IMR-90 (cell line): ENCODE measurements at regions not wholly inside any gene's neighbourhood (a gene's known extent, or its start where the extent isn't known, plus 50 kb on each side); places are given as distances from the start of the nearest gene placed in this dataset.

Source experiments
- ATAC-seq: fragments of 200-7000 bp; cut with Tn5 transposase; 2 replicates; pipeline ENCODE4 v1.9.1; 2020; ENCODE audit warnings: low read depth, mild to moderate bottlenecking, moderate library complexity
- BruUV-seq: library from RNA; stranded (reverse); fragments of 400-500 nt; replicated peaks from 2 replicates; lab custom pipeline; 2021; lab: Mats Ljungman, UMichigan
- CTCF ChIA-PET: fragments of 300-600 bp; formaldehyde crosslinking; extraction: SDS; loops from one replicate; lab custom pipeline; 2021; ENCODE audit warnings: antibody characterized with exemption; lab: Yijun Ruan, JAX
- POLR2A ChIA-PET: fragments of 300-600 bp; sonication (Branson Sonifier 250); formaldehyde crosslinking; loops from one replicate; lab custom pipeline; 2022; ENCODE audit warnings: antibody characterized with exemption; ENCODE audit not compliant: unreplicated experiment; lab: Charles Lee
- DNase-seq: peaks from one replicate; pipeline ENCODE4 v3.0.0; 2013
- H2AFZ ChIP-seq: replicated peaks from 2 replicates; pipeline ENCODE3; 2013; ENCODE audit warnings: low read length, mild to moderate bottlenecking; ENCODE audit not compliant: poor library complexity
- H2AK5ac ChIP-seq: 2 replicates; pipeline ENCODE4 v1.6.1; 2013; ENCODE audit warnings: low read depth, low read length, inconsistent platforms
- H2AK9ac ChIP-seq: replicated peaks from 2 replicates; pipeline ENCODE3; 2013; ENCODE audit warnings: mild to moderate bottlenecking, low read depth, low read length, moderate library complexity; ENCODE audit not compliant: poor library complexity
- H2BK120ac ChIP-seq: 2 replicates; pipeline ENCODE4 v1.6.1; 2013; ENCODE audit warnings: low read depth, low read length, inconsistent platforms
- H2BK15ac ChIP-seq: 3 replicates; pipeline ENCODE4 v1.6.1; 2013; ENCODE audit warnings: low read depth, low read length, inconsistent platforms
- H2BK20ac ChIP-seq: 2 replicates; pipeline ENCODE4 v1.6.1; 2013; ENCODE audit warnings: low read depth, mild to moderate bottlenecking, inconsistent platforms, low read length, moderate library complexity
- H2BK5ac ChIP-seq: 2 replicates; pipeline ENCODE4 v1.6.1; 2013; ENCODE audit warnings: mild to moderate bottlenecking, low read depth, low read length, inconsistent platforms; ENCODE audit not compliant: poor library complexity, severe bottlenecking
- H3K14ac ChIP-seq: replicated peaks from 2 replicates; pipeline ENCODE4 v1.6.1; 2013; ENCODE audit warnings: low read depth, low read length, inconsistent platforms
- H3K18ac ChIP-seq: 2 replicates; pipeline ENCODE4 v1.6.1; 2013; ENCODE audit warnings: low read depth, low read length, control low read depth
- H3K23ac ChIP-seq: 2 replicates; pipeline ENCODE4 v1.6.1; 2013; ENCODE audit warnings: low read depth, low read length, inconsistent platforms
- H3K27ac ChIP-seq: 2 replicates; pipeline ENCODE4 v1.5.1; 2013; ENCODE audit warnings: mild to moderate bottlenecking, control low read depth, low read length; ENCODE audit not compliant: insufficient read depth
- H3K27me3 ChIP-seq: 2 replicates; pipeline ENCODE4 v1.6.1; 2013; ENCODE audit warnings: low read length; ENCODE audit not compliant: control insufficient read depth, insufficient read depth
- H3K36me3 ChIP-seq: 2 replicates; pipeline ENCODE4 v1.6.1; 2013; ENCODE audit warnings: low read length, mixed read lengths; ENCODE audit not compliant: control insufficient read depth, insufficient read depth
- H3K4ac ChIP-seq: 2 replicates; pipeline ENCODE4 v1.6.1; 2013; ENCODE audit warnings: low read depth, low read length, inconsistent platforms
- H3K4me1 ChIP-seq: 2 replicates; pipeline ENCODE4 v1.6.1; 2013; ENCODE audit warnings: low read length, mixed read lengths; ENCODE audit not compliant: control insufficient read depth, insufficient read depth
- H3K4me2 ChIP-seq: 2 replicates; pipeline ENCODE4 v1.6.1; 2013; ENCODE audit warnings: low read depth, mild to moderate bottlenecking, control low read depth, low read length, moderate library complexity
- H3K4me3 ChIP-seq: 2 replicates; pipeline ENCODE4 v1.5.1; 2013; ENCODE audit warnings: low read depth, mild to moderate bottlenecking, control low read depth, low read length, moderate library complexity; ENCODE audit not compliant: insufficient read depth
- H3K56ac ChIP-seq: 2 replicates; pipeline ENCODE4 v1.6.1; 2013; ENCODE audit warnings: low read length, inconsistent platforms; ENCODE audit not compliant: insufficient read depth; ENCODE audit errors: extremely low read depth
- H3K79me1 ChIP-seq, 2 experiments: 2 replicates each; pipeline ENCODE4 v1.6.1; 2013; ENCODE audit warnings: low read length in 2 of 2, inconsistent platforms in 1 of 2, low read depth in 1 of 2
- H3K9ac ChIP-seq: 2 replicates; pipeline ENCODE4 v1.6.1; 2013; ENCODE audit warnings: low read depth, low read length, control low read depth
- H3K9me1 ChIP-seq: 2 replicates; pipeline ENCODE4 v1.6.1; 2013; ENCODE audit warnings: low read length, inconsistent platforms; ENCODE audit not compliant: insufficient read depth
- H3K9me3 ChIP-seq: 2 replicates; pipeline ENCODE4 v1.6.1; 2013; ENCODE audit warnings: low read length; ENCODE audit not compliant: control insufficient read depth, insufficient read depth
- H4K20me1 ChIP-seq: 2 replicates; pipeline ENCODE4 v1.6.1; 2013; ENCODE audit warnings: low read length, inconsistent platforms; ENCODE audit not compliant: insufficient read depth
- H4K5ac ChIP-seq: 2 replicates; pipeline ENCODE4 v1.6.1; 2013; ENCODE audit warnings: mild to moderate bottlenecking, low read depth, low read length, control low read depth
- H4K8ac ChIP-seq, 2 experiments: 2 replicates each; pipeline ENCODE4 v1.6.1; 2013; ENCODE audit warnings: low read depth in 2 of 2, low read length in 2 of 2, control low read depth in 1 of 2, inconsistent platforms in 1 of 2
- H4K91ac ChIP-seq: 2 replicates; pipeline ENCODE4 v1.6.1; 2013; ENCODE audit warnings: low read depth, low read length, inconsistent platforms; ENCODE audit not compliant: insufficient read depth
- MXI1 ChIP-seq: IDR thresholded peaks from 2 replicates; pipeline ENCODE4 v1.6.1; 2012; ENCODE audit warnings: low read depth, mild to moderate bottlenecking, low read length, moderate library complexity, borderline replicate concordance
- NFE2L2 ChIP-seq: fragments of 150-350 bp; IDR thresholded peaks from 2 replicates; pipeline ENCODE4 v1.6.1; 2016; ENCODE audit warnings: low read depth, mild to moderate bottlenecking, low read length
- RAD21 ChIP-seq: IDR thresholded peaks from 2 replicates; pipeline ENCODE4 v1.6.1; 2012; ENCODE audit warnings: low read length, improper control_type of control experiment
- WGBS, 2 experiments: methylation state at CpG; one replicate each; pipeline versions ENCODE4 v1.1.5 to v1.1.7; 2013; ENCODE audit warnings: missing lambda C conversion rate in 2 of 2; ENCODE audit not compliant: insufficient read length in 1 of 2; ENCODE audit errors: extremely low coverage in 2 of 2; 5-methylcytosine and 5-hydroxymethylcytosine counted together
- dilution Hi-C: fragments of 300-500 bp; cut with HindIII; formaldehyde crosslinking; loops from one replicate; pipeline ENCODE4 v1.14.3; 2018; ENCODE audit warnings: low sequenced_read_pairs; ENCODE audit not compliant: unreplicated experiment
- in situ Hi-C: fragments of 300-500 bp; cut with MboI; formaldehyde crosslinking; loops from 3 replicates; pipeline ENCODE4 v1.14.3; 2019; ENCODE audit warnings: low sequenced_read_pairs, inconsistent platforms, mixed read lengths
- intact Hi-C: fragments of 100-400 bp; cut with micrococcal nuclease; formaldehyde crosslinking; loops from 2 replicates; pipeline ENCODE4 v1.10.0; 2022
- TF ChIP-seq, protein P1 (sequence below): fragments of 150-350 bp; IDR thresholded peaks from 2 replicates; pipeline ENCODE4 v1.6.1; 2017; ENCODE audit warnings: mild to moderate bottlenecking, antibody characterized with exemption, low read length, low read depth

DNA sequence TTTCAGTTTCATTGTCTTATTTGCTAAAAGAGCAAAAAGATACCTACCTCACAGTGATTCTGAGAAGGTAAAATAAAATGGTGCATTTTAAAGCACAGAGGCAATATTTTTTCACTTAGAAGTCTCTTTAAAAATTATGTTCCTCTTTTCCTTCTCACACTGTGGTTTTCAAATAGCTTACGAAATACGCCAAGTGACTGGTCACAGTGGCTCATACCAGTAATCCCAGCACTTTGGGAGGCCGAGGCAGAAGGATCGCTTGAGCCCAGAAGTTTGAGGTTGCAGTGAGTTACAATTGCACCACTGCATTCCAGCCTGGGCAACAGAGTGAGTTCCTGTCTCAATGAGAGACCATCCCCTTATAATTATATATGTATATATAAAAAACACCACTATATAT is 372.6 kb downstream of the FBXO8 start:
- in situ Hi-C loops: no loop called here

More for the DNA sequence above, 372.6 kb downstream of the FBXO8 start:
- Histone ChIP-seq H3K14ac (no peak overlapping the region), H2BK15ac (no peak overlapping the region), H4K91ac (no peak overlapping the region), H3K36me3 (no peaks in the 10 kb centered on the region), H2BK5ac (no peak overlapping the region), H2AFZ (no peak overlapping the region), H3K18ac (no peak overlapping the region), H3K9ac (no peak overlapping the region), H3K9me1 (no peaks in the 10 kb centered on the region), H2BK120ac (no peak overlapping the region), H3K56ac (no peak overlapping the region), H3K4ac (no peak overlapping the region), H2AK5ac (no peak overlapping the region), H3K9me3 (no peaks in the 10 kb centered on the region), H3K4me1 (no peaks in the 10 kb centered on the region), H3K27me3 (no peaks in the 10 kb centered on the region), H3K4me2 (no peak overlapping the region), H2BK20ac (no peak overlapping the region), H4K8ac (no peak overlapping the region), H3K27ac (no peak overlapping the region), H3K4me3 (no peak overlapping the region), H4K5ac (no peak overlapping the region), H2AK9ac (no peak overlapping the region), H3K23ac (no peak overlapping the region), H3K79me1 (no peaks in the 10 kb centered on the region), H4K20me1 (no peaks in the 10 kb centered on the region)
- ATAC-seq (no peak), DNase-seq (no peak)
- 90% methylated on average over 2 of the region's 4 CpGs; no CpG with 5 or more reads in 1 of the 2 experiments for WGBS, 2 experiments
- ChIA-PET POLR2A (no interaction called here), CTCF (no interaction called here)
- intact Hi-C loops (no loop called here), dilution Hi-C loops (no loop called here)
- no peak for TF ChIP-seq RAD21
- TF ChIP-seq, protein P1, sequence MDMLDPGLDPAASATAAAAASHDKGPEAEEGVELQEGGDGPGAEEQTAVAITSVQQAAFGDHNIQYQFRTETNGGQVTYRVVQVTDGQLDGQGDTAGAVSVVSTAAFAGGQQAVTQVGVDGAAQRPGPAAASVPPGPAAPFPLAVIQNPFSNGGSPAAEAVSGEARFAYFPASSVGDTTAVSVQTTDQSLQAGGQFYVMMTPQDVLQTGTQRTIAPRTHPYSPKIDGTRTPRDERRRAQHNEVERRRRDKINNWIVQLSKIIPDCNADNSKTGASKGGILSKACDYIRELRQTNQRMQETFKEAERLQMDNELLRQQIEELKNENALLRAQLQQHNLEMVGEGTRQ: no peak
- no peak for TF ChIP-seq NFE2L2
- no peak for TF ChIP-seq MXI1
- no TSS peak for BruUV-seq
